HG03025 (cell line): ENCODE measurements at regions not wholly inside any gene's neighbourhood (a gene's known extent, or its start where the extent isn't known, plus 50 kb on each side); places are given as distances from the start of the nearest gene placed in this dataset.
"Not testable (repeated sequence)": the region's sequence is repeated elsewhere in the genome, so short reads cannot be mapped to it uniquely, and the experiment has no call there.

Experiments used
- ATAC-seq: cut with Tn5 transposase; IDR thresholded peaks from one replicate; pipeline ENCODE4 v1.9.1; 2021; ENCODE audit warnings: mild to moderate bottlenecking, moderate library complexity; ENCODE audit not compliant: unreplicated experiment, low FRiP score

GRCh38 chr2:52064234-52064633 is 1032.3 kb upstream of the NRXN1 start:
- no peak for ATAC-seq

DNA sequence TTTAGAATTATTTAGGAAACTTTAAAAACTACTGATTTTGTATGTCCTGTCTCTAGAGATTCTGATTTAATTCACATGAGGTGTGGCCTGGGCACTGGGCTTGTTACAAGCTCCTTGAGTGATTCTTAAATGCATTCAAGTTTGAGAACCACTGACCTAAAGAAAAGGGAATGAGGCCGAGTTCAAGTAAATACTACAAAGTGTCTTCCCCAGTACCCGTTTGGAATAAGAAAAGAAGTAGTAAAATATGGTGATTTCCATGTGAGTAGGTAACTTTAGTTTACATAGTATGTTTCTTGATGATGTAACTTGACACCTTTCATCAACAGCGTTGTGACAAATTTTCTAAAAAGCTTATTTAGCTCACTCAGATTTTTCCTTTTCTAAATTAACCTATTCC is 1022.9 kb upstream of the NRXN1 start:
- no peak for ATAC-seq

DNA sequence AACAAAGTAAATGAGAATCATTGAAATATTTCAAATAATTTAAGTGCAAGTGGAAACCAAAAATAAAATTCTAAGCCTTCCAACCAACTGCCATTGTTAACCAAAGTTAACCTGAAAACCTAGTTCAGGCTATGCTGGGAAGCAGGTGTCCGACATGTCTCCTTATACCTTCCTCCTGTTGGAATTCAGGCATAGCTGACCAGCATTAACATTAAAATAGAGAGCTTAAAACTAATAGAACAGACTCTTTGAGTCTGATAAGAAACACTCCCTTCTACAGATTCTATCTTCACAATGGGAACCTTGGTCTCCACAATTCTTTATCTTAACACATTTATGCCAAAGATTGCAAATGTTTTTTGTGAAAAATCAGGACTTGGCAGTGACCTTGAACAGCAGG is 1004.9 kb upstream of the NRXN1 start:
- no peak for ATAC-seq

DNA sequence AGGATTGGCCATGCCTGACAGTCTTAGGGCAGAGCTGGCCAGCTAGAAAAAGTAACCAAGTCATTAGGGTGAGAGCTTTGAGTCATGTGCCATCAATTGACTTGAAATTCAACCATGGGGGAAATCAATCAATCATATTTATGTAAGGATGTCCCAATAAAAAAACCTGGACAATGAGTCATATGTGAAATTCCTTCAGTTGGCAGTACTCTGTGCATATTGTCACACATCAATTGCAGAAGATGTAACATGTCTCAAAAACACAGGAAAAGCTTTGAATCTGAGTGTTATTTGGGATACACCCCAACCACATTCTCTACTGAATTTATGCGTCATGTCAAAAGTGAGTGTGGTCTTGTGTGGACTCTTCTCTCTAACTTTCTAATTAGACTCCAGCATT is 1004.1 kb upstream of the NRXN1 start:
- no peak for ATAC-seq

DNA sequence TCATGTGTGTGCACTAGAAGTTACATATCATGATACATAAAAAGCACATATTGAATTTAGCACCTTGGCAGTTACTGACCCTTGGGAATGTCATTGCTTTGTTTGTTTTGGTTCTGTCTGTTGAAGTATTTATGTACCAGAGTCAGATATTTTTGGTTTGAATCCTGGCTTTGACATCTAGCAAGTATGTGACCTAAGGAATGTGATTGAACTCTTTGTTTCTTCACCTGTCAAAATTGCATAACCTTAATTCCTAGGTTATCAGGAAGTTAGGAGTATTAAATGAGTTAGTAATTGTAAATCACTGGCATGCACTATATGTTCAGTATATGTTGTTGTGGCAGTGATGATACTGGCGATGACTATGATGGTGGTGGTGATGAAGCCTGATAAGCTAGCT is 1003.5 kb upstream of the NRXN1 start:
- no peak for ATAC-seq

- no peak for ATAC-seq
Measured at GRCh38 chr2:52034706-52035105, 1002.8 kb upstream of the NRXN1 start.

GRCh38 chr2:52022006-52022405 is 990.1 kb upstream of the NRXN1 start:
- no peak for ATAC-seq

DNA sequence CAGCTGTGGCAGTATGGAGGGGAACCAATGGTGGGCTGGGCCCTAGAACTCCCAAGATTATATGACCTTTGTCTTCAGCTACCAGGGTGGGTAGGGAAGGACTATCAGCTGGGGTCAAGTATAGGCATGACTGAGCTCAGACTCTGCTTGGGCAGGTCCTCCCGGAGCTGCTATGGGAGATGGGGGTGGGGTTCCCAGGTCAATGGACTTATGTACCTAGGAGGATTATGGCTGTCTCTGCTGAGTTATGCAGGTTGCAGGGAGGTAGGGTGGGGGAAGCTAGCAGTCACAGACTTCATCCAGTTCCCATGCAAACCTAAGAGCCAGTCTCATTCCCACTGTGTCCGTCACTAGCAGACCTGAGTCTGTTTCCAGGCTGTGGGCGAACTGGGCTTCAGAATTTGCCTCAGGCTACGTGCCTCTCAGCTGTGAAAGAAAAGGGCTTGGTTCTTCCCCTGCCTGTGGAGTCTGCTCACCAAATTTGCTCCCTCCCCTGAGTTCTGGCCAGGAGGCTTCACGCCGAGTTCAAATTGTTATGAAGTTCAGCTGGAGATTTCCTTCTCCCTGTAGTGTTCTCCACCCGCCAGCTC is 985.8 kb upstream of the NRXN1 start:
- no peak for ATAC-seq

GRCh38 chr2:52006821-52007366 is 975.0 kb upstream of the NRXN1 start:
- ATAC-seq: not testable (repeated sequence)

DNA sequence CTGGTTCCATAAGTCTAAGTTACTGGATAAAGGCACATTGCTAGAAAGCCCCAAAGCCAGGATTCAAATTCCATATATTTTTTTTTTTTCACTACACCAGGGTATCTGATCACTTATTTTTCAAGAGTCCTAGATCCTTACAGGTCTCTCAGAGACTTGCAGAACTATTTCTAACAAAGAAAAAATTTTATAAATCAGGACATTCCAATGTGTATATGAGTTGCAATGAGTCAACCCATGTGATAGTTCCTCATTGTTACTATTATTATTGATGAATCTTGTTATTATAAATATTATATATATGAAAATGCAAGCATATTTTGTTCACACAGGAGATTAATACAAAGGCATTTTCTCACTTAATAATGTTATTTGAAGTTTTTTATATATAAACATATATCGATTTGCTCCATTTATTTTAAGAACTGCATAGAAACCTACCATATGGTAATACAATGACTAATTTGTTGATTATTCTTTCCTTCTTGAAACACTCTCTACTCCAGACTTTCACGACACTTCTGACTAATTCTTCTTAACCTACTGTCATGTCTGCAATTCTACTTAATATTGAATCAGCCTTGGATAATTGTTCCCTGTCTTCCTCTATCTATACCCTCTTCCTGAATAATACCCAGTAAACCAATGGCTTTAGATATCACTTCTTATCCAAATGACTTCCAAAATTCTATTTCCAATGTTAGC is 968.4 kb upstream of the NRXN1 start:
- no peak for ATAC-seq

DNA sequence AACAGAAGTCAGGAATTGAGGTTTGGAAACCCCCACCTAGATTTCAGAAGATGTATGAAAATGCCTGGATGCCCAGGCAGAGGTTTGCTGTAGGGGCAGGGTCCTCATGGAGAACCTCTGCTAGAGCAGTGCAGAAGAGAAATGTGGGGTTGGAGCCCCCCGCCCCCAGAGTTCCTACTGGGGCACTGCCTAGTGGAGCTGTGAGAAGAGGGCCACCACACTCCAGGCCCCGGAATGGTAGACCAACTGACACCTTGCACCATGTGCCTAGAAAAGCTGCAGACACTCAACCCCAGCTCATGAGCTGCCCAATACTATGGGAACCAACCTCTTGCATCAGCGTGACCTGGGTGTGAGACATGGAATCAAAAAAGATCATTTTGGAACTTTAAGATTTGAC is 967.0 kb upstream of the NRXN1 start:
- ATAC-seq: no peak

DNA sequence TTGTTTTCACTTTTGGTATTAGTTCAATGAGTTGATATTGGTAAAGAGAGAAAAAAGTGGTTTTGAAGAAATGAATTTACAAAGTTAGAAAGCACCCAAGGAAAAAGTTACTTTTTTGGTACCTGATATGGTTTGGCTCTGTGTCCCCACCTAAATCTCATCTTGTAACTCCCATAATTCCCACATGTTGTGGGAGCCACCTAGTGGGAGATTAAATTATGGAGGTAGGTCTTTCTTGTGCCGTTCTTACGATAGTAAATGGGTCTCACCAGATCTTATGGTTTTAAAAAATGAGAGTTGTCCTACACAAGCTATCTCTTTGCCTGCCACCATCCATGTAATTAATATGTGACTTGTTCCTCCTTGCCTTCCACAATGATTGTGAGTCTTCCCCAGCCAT is 965.6 kb upstream of the NRXN1 start:
- ATAC-seq: no peak

GRCh38 chr2:51995293-51995692 is 963.4 kb upstream of the NRXN1 start:
- no peak for ATAC-seq

DNA sequence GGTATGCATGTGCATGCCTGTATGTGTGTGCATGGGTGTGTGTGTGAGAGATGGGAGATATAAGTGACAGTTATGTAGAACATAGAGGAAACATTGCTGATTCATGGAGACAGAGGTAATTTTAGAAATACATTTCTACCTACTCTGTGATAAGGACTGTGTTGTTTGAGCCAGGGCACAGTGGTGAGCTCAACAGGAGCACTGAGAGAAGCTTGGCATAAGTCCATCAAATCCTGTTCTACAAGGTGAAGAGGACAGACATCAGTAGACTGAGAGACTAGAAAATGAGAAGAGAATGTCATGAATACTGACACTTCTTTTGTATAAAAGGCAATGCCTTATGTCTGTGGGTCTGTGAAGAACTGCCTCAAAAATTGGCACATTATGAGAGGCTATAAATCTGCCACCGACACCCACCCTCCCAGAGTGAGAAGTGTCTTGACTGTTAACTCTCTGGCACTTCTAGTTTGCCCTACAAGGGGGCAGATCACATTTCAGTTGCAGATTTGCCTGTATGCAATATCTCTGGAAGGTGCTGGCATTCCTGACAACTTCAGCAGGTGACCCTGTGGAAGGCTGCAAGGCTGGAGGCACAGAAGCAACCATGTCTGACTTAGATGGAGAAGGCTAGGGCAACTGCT is 962.3 kb upstream of the NRXN1 start:
- ATAC-seq: no peak

GRCh38 chr2:51990684-51991083 is 958.8 kb upstream of the NRXN1 start:
- no peak for ATAC-seq

- no peak for ATAC-seq
Measured at GRCh38 chr2:51986101-51986500, 954.2 kb upstream of the NRXN1 start.

DNA sequence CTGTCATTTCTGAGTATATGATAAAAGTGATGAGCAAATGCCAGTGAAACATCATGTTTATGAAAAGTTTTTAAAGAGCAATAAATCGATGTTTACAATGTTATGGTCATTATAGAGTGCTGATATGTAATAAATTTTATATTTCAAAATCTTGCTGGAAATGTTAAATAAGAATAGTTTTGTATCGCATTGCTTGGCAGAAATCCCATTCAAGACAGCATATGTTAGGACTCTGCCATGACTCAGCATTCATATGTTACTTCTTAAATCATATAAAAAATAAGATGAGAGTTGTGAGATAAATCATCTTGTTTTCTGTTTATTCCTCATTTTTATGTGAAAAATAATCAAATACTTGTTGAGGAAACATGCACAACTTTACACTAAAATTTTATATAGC is 949.9 kb upstream of the NRXN1 start:
- ATAC-seq: no peak

DNA sequence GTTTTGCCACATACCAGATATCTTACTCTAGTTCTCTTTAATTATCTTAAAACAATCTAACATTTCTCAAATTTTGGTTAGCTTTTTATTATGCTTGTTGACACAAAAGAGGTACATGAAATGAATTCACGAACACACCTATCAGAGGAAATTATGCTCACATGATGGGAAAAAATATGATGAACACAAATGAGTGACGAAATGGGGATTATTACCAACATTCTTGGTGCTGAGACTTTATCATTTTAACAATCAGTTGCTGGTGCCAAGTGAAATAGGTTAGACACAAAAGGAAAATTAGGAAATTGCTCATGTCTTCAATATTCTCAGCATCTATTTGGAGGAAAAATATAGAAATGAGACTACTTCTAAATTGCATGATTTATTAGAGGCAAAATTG is 944.7 kb upstream of the NRXN1 start:
- no peak for ATAC-seq

GRCh38 chr2:51971136-51971535 is 939.2 kb upstream of the NRXN1 start:
- ATAC-seq: no peak

GRCh38 chr2:51969347-51969746 is 937.4 kb upstream of the NRXN1 start:
- ATAC-seq: no peak

- ATAC-seq: no peak
Measured at GRCh38 chr2:51960841-51961335, 929.0 kb upstream of the NRXN1 start.

DNA sequence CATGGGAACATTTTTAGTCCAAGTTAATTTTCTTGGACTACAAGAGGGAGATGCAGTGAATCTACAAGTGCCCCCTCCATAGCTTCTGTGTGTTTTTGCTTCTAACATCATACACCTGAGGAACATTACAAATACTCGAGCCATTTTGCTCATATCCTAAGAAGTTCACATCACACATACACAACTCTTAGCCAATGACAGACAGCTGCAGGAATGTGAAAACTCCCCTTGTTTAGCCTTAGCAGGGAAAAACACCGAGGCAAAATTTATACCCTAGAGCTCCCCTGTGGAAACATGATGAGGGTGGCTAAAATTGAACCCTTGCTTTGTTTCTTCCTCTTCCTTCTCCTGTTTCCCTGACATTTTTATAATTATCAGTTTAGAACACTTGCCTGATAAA is 928.3 kb upstream of the NRXN1 start:
- no peak for ATAC-seq
